Smooth muscle cell (in vitro differentiated cells): ENCODE measurements at regions not wholly inside any gene's neighbourhood (a gene's known extent, or its start where the extent isn't known, plus 50 kb on each side); places are given as distances from the start of the nearest gene placed in this dataset.

Experiments used
- DNase-seq: peaks from one replicate; lab custom pipeline; 2025; ENCODE audit not compliant: unreplicated experiment; lab: John Stamatoyannopoulos, UW
- H2AFZ ChIP-seq: fragments of 200-600 bp; sonication (generic); 2 replicates; pipeline ENCODE4 v1.6.0; 2016; ENCODE audit warnings: antibody characterized with exemption, low read depth, mild to moderate bottlenecking
- H3F3A ChIP-seq: fragments of 200-600 bp; sonication (generic); 2 replicates; pipeline ENCODE4 v1.6.0; 2017; ENCODE audit warnings: antibody characterized with exemption, low read depth
- H3K27ac ChIP-seq: fragments of 200-600 bp; sonication (generic); 2 replicates; pipeline ENCODE4 v1.5.1; 2016; ENCODE audit warnings: low read depth, mild to moderate bottlenecking
- H3K27me3 ChIP-seq: fragments of 200-600 bp; sonication (generic); 2 replicates; pipeline ENCODE4 v1.6.1; 2016; ENCODE audit warnings: low read depth, mild to moderate bottlenecking
- H3K36me3 ChIP-seq: fragments of 200-600 bp; sonication (generic); 2 replicates; pipeline ENCODE4 v1.5.1; 2016; ENCODE audit warnings: low read depth
- H3K4me1 ChIP-seq: fragments of 200-600 bp; sonication (generic); 2 replicates; pipeline ENCODE4 v1.5.1; 2016; ENCODE audit warnings: low read depth
- H3K4me2 ChIP-seq: fragments of 200-600 bp; sonication (generic); 2 replicates; pipeline ENCODE4 v1.6.0; 2016; ENCODE audit warnings: mild to moderate bottlenecking
- H3K4me3 ChIP-seq: fragments of 200-600 bp; sonication (generic); 2 replicates; pipeline ENCODE4 v1.5.1; 2016; ENCODE audit warnings: mild to moderate bottlenecking
- H3K79me2 ChIP-seq: fragments of 200-600 bp; sonication (generic); 2 replicates; pipeline ENCODE4 v1.6.0; 2016; ENCODE audit warnings: low read depth, mild to moderate bottlenecking
- H3K9ac ChIP-seq: fragments of 200-600 bp; sonication (generic); 2 replicates; pipeline ENCODE4 v1.6.0; 2016; ENCODE audit warnings: low read depth
- H3K9me3 ChIP-seq: fragments of 200-600 bp; sonication (generic); replicated peaks from 2 replicates; pipeline ENCODE4 v1.5.1; 2016; ENCODE audit warnings: low read depth
- H4K20me1 ChIP-seq: fragments of 200-600 bp; sonication (generic); 2 replicates; pipeline ENCODE4 v1.6.0; 2016; ENCODE audit warnings: low read depth
- CTCF ChIP-seq: fragments of 200-600 bp; sonication (generic); IDR thresholded peaks from 2 replicates; pipeline ENCODE4 v1.5.1; 2017; ENCODE audit warnings: borderline replicate concordance, mild to moderate bottlenecking, antibody characterized with exemption; ENCODE audit not compliant: insufficient read depth, poor library complexity, severe bottlenecking
- WGBS: methylation state at CpG from one replicate; pipeline ENCODE4 v1.1.7; 2016; ENCODE audit warnings: low lambda C conversion rate; 5-methylcytosine and 5-hydroxymethylcytosine counted together

GRCh38 chr3:111428301-111428700, 113.7 kb upstream of the CD96 start:
- Histone ChIP-seq H3K4me3 (no peak overlapping the region), H3K79me2 (no peaks in the 10 kb centered on the region), H3K27ac (no peak overlapping the region), H3K4me1 (no peaks in the 10 kb centered on the region), H3K4me2 (no peak overlapping the region), H2AFZ (no peak overlapping the region), H3K36me3 (no peaks in the 10 kb centered on the region), H4K20me1 (no peaks in the 10 kb centered on the region), H3F3A (no peaks in the 10 kb centered on the region), H3K27me3 (no peaks in the 10 kb centered on the region), H3K9me3 (peaks cover 5% of the 10 kb centered on the region), H3K9ac (no peak overlapping the region)
- no peak for TF ChIP-seq CTCF
- no peak for DNase-seq

GRCh38 chr3:111434941-111435622, 106.9 kb upstream of the CD96 start:
- DNase-seq: no peak
- H2AFZ ChIP-seq: no peak overlapping the region
- no peak overlapping the region for H3K9ac ChIP-seq
- no peak for TF ChIP-seq CTCF
- WGBS: 87% methylated on average over 3 of the region's 3 CpGs
- no peaks in the 10 kb centered on the region for H3K27me3 ChIP-seq
- H3K4me1 ChIP-seq: no peaks in the 10 kb centered on the region
- no peak overlapping the region for H3K4me2 ChIP-seq
- no peaks in the 10 kb centered on the region for H4K20me1 ChIP-seq
- H3K79me2 ChIP-seq: no peaks in the 10 kb centered on the region
- H3K36me3 ChIP-seq: no peaks in the 10 kb centered on the region
- H3K4me3 ChIP-seq: no peak overlapping the region
- no peaks in the 10 kb centered on the region for H3F3A ChIP-seq
- H3K9me3 ChIP-seq: peaks cover 8% of the 10 kb centered on the region
- H3K27ac ChIP-seq: no peak overlapping the region

GRCh38 chr3:111438283-111438682, 103.7 kb upstream of the CD96 start:
- Histone ChIP-seq H3K27ac (no peak overlapping the region), H3K27me3 (no peaks in the 10 kb centered on the region), H3K9ac (no peak overlapping the region), H3K4me1 (no peaks in the 10 kb centered on the region), H2AFZ (no peak overlapping the region), H4K20me1 (no peaks in the 10 kb centered on the region), H3K9me3 (peaks cover 3% of the 10 kb centered on the region), H3K4me3 (no peak overlapping the region), H3K4me2 (no peak overlapping the region), H3K79me2 (no peaks in the 10 kb centered on the region), H3F3A (no peaks in the 10 kb centered on the region), H3K36me3 (no peaks in the 10 kb centered on the region)
- DNase-seq: no peak
- TF ChIP-seq CTCF: no peak
- WGBS: 89% methylated on average over 3 of the region's 3 CpGs

GRCh38 chr3:111454551-111454950, 87.4 kb upstream of the CD96 start:
- no peaks in the 10 kb centered on the region for H3K9me3 ChIP-seq
- WGBS: 88% methylated on average over 3 of the region's 3 CpGs
- H4K20me1 ChIP-seq: no peaks in the 10 kb centered on the region
- H2AFZ ChIP-seq: no peak overlapping the region
- H3K9ac ChIP-seq: no peak overlapping the region
- no peak overlapping the region for H3K4me2 ChIP-seq
- no peak for DNase-seq
- no peak overlapping the region for H3K4me3 ChIP-seq
- H3K36me3 ChIP-seq: no peaks in the 10 kb centered on the region
- H3F3A ChIP-seq: no peaks in the 10 kb centered on the region
- H3K4me1 ChIP-seq: no peaks in the 10 kb centered on the region
- H3K79me2 ChIP-seq: no peaks in the 10 kb centered on the region
- no peak overlapping the region for H3K27ac ChIP-seq
- no peaks in the 10 kb centered on the region for H3K27me3 ChIP-seq
- TF ChIP-seq CTCF: no peak
